ENCODE measurements at regions not wholly inside any gene's neighbourhood (a gene's known extent, or its start where the extent isn't known, plus 50 kb on each side); places are given as distances from the start of the nearest gene placed in this dataset.

DNA sequence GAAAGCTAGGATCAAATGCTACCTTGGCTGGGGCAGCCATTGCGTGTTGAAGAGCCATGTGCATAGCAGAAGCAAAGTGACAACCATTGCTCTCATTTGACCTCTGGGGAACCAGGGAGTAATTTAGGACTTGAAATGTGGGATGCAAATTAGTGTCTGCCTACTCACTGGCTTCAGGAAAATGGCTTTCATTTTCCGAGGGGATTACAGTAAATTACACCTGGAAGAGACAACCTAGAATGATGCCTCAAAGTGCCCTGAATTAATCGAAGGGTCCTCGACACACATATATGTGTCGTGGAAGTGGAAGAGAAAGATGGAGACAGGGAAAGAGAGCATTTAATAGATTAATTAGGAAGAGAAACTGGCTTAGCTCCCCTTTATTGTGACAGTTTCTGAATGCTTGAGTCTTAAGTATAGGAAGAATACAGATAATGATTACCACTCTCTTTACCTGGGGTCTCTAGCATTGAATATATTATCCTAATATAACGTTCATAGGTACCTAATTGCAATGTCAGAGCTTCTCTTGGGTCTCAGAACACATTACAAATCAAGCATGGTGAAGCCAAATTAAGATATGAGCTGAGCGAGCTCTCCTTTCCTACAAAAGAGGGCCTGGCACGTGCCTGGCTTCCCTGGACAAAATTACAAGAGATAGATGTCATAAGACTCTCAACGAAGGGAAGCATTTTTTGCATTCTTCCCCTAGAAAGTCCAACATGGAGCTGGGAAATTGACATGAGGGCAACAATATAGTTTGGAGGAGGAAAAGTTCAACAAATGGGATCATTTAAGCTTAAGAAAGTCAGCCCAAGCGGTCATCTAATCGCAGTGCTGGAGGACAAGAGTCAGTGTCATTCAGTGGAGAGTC, 59.5 kb downstream of the MYCN start:
- H4K20me1 ChIP-seq (ENCODE audit: insufficient read depth, low read length), result no peaks in the 10 kb centered on the region
- H3K9ac ChIP-seq (ENCODE audit: low read length), result no peak overlapping the region
- H3K9me2 ChIP-seq (ENCODE audit: low read depth, low read length), result no peaks in the 10 kb centered on the region
- H3K27ac ChIP-seq (ENCODE audit: low read depth, low read length, poor library complexity, severe bottlenecking), result no peak overlapping the region
- H3K4me2 ChIP-seq (ENCODE audit: low read length), result no peak overlapping the region
- H3K4me3 ChIP-seq (ENCODE audit: low read depth, low read length, poor library complexity, severe bottlenecking), result no peak overlapping the region
- H3K9me3 ChIP-seq (ENCODE audit: low read length), result no peaks in the 10 kb centered on the region
- no peak for TF ChIP-seq EZH2 (IDR thresholded peaks at IDR 0.05; ENCODE audit: borderline replicate concordance, low read length)
- TF ChIP-seq, protein P1, sequence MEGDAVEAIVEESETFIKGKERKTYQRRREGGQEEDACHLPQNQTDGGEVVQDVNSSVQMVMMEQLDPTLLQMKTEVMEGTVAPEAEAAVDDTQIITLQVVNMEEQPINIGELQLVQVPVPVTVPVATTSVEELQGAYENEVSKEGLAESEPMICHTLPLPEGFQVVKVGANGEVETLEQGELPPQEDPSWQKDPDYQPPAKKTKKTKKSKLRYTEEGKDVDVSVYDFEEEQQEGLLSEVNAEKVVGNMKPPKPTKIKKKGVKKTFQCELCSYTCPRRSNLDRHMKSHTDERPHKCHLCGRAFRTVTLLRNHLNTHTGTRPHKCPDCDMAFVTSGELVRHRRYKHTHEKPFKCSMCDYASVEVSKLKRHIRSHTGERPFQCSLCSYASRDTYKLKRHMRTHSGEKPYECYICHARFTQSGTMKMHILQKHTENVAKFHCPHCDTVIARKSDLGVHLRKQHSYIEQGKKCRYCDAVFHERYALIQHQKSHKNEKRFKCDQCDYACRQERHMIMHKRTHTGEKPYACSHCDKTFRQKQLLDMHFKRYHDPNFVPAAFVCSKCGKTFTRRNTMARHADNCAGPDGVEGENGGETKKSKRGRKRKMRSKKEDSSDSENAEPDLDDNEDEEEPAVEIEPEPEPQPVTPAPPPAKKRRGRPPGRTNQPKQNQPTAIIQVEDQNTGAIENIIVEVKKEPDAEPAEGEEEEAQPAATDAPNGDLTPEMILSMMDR (IDR thresholded peaks at IDR 0.05; ENCODE audit: low read length), result no peak
- no peaks in the 10 kb centered on the region for H3K36me3 ChIP-seq (ENCODE audit: insufficient read depth, low read length)
- H3K27me3 ChIP-seq (ENCODE audit: insufficient read depth, low read length), result peaks cover 3% of the 10 kb centered on the region; the same call in 1 of the 2 replicates
- no peaks in the 10 kb centered on the region for H3F3A ChIP-seq (ENCODE audit: insufficient read depth, low read length)
- H3K79me2 ChIP-seq (ENCODE audit: insufficient read depth, low read length), result no peaks in the 10 kb centered on the region
- no peaks in the 10 kb centered on the region for H3K4me1 ChIP-seq (ENCODE audit: insufficient read depth, low read length, severe bottlenecking)
- no peak overlapping the region for H2AFZ ChIP-seq (ENCODE audit: low read length)

GRCh38 chr2:15997728-15998280, 57.5 kb downstream of the MYCN start:
- H3F3A ChIP-seq (ENCODE audit: insufficient read depth, low read length), result no peaks in the 10 kb centered on the region
- no peaks in the 10 kb centered on the region for H4K20me1 ChIP-seq (ENCODE audit: insufficient read depth, low read length)
- no peak overlapping the region for H3K27ac ChIP-seq (ENCODE audit: low read depth, low read length, poor library complexity, severe bottlenecking)
- no peaks in the 10 kb centered on the region for H3K36me3 ChIP-seq (ENCODE audit: insufficient read depth, low read length)
- no peak overlapping the region for H3K4me2 ChIP-seq (ENCODE audit: low read length)
- no peak overlapping the region for H2AFZ ChIP-seq (ENCODE audit: low read length)
- H3K9me3 ChIP-seq (ENCODE audit: low read length), result no peaks in the 10 kb centered on the region
- no peaks in the 10 kb centered on the region for H3K9me2 ChIP-seq (ENCODE audit: low read depth, low read length)
- no peak overlapping the region for H3K4me3 ChIP-seq (ENCODE audit: low read depth, low read length, poor library complexity, severe bottlenecking)
- peaks cover 6% of the 10 kb centered on the region; the same call in 1 of the 2 replicates for H3K27me3 ChIP-seq (ENCODE audit: insufficient read depth, low read length)
- no peaks in the 10 kb centered on the region for H3K79me2 ChIP-seq (ENCODE audit: insufficient read depth, low read length)
- no peak overlapping the region for H3K9ac ChIP-seq (ENCODE audit: low read length)
- H3K4me1 ChIP-seq (ENCODE audit: insufficient read depth, low read length, severe bottlenecking), result no peaks in the 10 kb centered on the region
- TF ChIP-seq, protein P1 (IDR thresholded peaks at IDR 0.05; ENCODE audit: low read length), result no peak
- no peak for TF ChIP-seq EZH2 (IDR thresholded peaks at IDR 0.05; ENCODE audit: borderline replicate concordance, low read length)

DNA sequence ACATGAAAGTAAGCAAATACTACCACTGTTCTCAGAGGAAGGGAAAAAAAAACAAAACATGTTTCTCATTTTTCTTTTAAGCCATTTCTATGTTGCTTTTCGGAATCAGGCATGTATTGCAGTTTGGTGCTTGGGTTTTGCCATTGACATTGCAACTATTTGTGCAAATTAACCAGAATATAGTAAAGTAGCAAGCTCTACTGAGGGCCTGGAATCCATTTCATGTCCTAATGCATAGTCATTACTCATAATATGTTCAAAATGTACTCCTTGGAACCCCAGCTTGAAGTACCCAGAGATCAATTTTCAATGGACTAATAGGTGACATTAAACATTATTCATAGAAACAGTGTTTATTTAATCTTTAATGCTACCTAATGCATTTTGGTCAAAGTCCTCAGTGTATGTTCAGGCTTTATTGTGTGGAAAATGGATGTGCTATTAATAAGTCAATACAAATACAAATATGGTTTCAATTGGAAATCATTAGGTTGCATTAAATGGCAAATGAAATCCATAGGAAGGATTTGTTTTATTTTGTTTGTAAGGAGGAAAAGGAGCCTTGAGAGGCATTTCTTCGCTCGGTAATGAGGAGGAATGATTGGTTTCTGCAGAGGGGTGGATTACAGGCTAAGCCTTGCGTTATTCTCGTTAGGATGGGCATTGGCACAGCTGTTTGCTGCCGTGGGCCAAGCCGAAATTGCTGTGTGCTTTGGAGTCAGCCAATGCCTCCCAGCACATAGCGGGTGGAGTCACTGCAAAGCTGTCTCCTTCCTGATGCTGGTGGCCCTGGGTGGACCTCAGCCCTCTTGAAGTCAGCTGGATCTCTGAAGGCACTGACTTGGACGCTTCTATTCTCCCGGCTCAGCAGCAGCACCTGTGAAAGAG, 56.4 kb downstream of the MYCN start:
- Histone ChIP-seq H3K4me3 (ENCODE audit: low read depth, low read length, poor library complexity, severe bottlenecking) (no peak overlapping the region), H3K27ac (ENCODE audit: low read depth, low read length, poor library complexity, severe bottlenecking) (no peak overlapping the region), H3K4me1 (ENCODE audit: insufficient read depth, low read length, severe bottlenecking) (no peaks in the 10 kb centered on the region), H4K20me1 (ENCODE audit: insufficient read depth, low read length) (no peaks in the 10 kb centered on the region), H3K9me3 (ENCODE audit: low read length) (no peaks in the 10 kb centered on the region), H3K4me2 (ENCODE audit: low read length) (no peak overlapping the region), H3K36me3 (ENCODE audit: insufficient read depth, low read length) (no peaks in the 10 kb centered on the region), H2AFZ (ENCODE audit: low read length) (no peak overlapping the region), H3K27me3 (ENCODE audit: insufficient read depth, low read length) (peaks cover 6% of the 10 kb centered on the region; the same call in 1 of the 2 replicates), H3K79me2 (ENCODE audit: insufficient read depth, low read length) (no peaks in the 10 kb centered on the region), H3K9ac (ENCODE audit: low read length) (no peak overlapping the region), H3F3A (ENCODE audit: insufficient read depth, low read length) (no peaks in the 10 kb centered on the region), H3K9me2 (ENCODE audit: low read depth, low read length) (no peaks in the 10 kb centered on the region)
- no peak for TF ChIP-seq EZH2 (IDR thresholded peaks at IDR 0.05; ENCODE audit: borderline replicate concordance, low read length)
